ENCODE measurements at regions not wholly inside any gene's neighbourhood (a gene's known extent, or its start where the extent isn't known, plus 50 kb on each side); places are given as distances from the start of the nearest gene placed in this dataset.

DNA sequence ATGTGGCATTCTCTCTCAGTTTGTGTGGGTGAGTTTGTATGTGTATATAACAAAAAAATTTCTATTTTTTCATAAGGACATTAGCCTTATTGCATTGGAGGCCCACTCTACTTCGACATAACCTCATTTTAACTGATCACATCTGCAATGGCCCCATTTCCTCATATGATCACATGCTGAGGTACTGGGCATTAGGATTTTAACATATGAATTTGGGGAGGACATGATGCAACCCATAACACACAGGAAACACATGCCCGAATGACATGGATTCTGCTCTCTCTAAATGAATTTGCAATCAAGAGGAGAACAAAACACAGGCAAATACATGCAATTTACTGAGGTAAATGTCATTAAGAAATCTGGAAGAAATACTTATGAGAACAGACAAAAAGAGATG is 92.1 kb upstream of the COX7C start:
- H2BK12ac ChIP-seq (ENCODE audit: low read depth, low read length) = no peak overlapping the region
- H3K23ac ChIP-seq (ENCODE audit: insufficient read length) = no peak overlapping the region
- no peaks in the 10 kb centered on the region for H3K79me1 ChIP-seq (ENCODE audit: low read depth, low read length)
- H2BK20ac ChIP-seq (ENCODE audit: low read length) = no peak overlapping the region
- WGBS, 2 experiments (ENCODE audit: extremely low coverage in 1 of 2, insufficient coverage in 1 of 2, insufficient read length in 1 of 2, insufficient replicate concordance in 2 of 2, low coverage in 1 of 2, low lambda C conversion rate in 2 of 2, missing lambda C conversion rate in 1 of 2) = 82% methylated on average over 2 of the region's 2 CpGs; no CpG with 5 or more reads in 1 of the 2 experiments
- H3K4me1 ChIP-seq (replicated peaks in 1 of 4; ENCODE audit: control insufficient read depth in 3 of 4, insufficient read depth in 4 of 4, low read length in 3 of 4) = peaks cover 0 to 4% (median 0%) of the 10 kb centered on the region in 4 experiments; a peak in 1 of 7 replicates
- H3K4me2 ChIP-seq (ENCODE audit: insufficient read depth in 1 of 2, low read depth in 2 of 2, low read length in 2 of 2) = no peak overlapping the region
- H3K23me2 ChIP-seq (ENCODE audit: low read depth, low read length) = no peaks in the 10 kb centered on the region
- ChIA-PET CTCF (ENCODE audit: partially characterized antibody) (no interaction called here), POLR2A (ENCODE audit: partially characterized antibody) (no interaction called here)
- H4K91ac ChIP-seq (replicated peaks; ENCODE audit: insufficient read length, low read length) = no peak overlapping the region
- no peak overlapping the region for H2BK5ac ChIP-seq (ENCODE audit: low read depth, low read length)
- no peaks in the 10 kb centered on the region for H3K79me2 ChIP-seq (ENCODE audit: control insufficient read depth in 1 of 2, insufficient read depth in 2 of 2, low read length in 2 of 2)
- no peak overlapping the region; the same call in 1 of the 2 replicates for H3K18ac ChIP-seq (ENCODE audit: extremely low read depth, low read length)
- H3K56ac ChIP-seq (replicated peaks; ENCODE audit: insufficient read length, low read depth, low read length) = no peak overlapping the region
- H3K27me3 ChIP-seq (replicated peaks in 1 of 4; ENCODE audit: control insufficient read depth in 3 of 4, extremely low read depth in 1 of 4, insufficient read depth in 3 of 4, low read length in 3 of 4) = no peaks in the 10 kb centered on the region
- no peaks in the 10 kb centered on the region for H4K20me1 ChIP-seq (replicated peaks in 1 of 2; ENCODE audit: control insufficient read depth in 1 of 2, insufficient read depth in 2 of 2, low read length in 2 of 2)
- H3K4me3 ChIP-seq (ENCODE audit: extremely low read depth in 1 of 4, insufficient read depth in 2 of 4, low read depth in 3 of 4, low read length in 4 of 4) = no peak overlapping the region
- H3K14ac ChIP-seq (ENCODE audit: insufficient read length) = no peak overlapping the region
- H2BK15ac ChIP-seq (ENCODE audit: low read length) = no peak overlapping the region
- no peaks in the 10 kb centered on the region for H3K9me3 ChIP-seq (ENCODE audit: insufficient read depth in 2 of 2, low read depth in 1 of 2, low read length in 1 of 2)
- H2AFZ ChIP-seq (ENCODE audit: low read length) = peak overlapping the region; percentile 3; the same call in 1 of the 2 replicates
- H4K8ac ChIP-seq (ENCODE audit: extremely low read depth, insufficient read depth, low read length) = no peak overlapping the region
- no peak overlapping the region for H3K4ac ChIP-seq (replicated peaks; ENCODE audit: insufficient read length, low read depth, low read length)
- no peak overlapping the region for H4K5ac ChIP-seq (ENCODE audit: insufficient read length, low read depth, low read length)
- no peak for DNase-seq (ENCODE audit: low read depth in 1 of 2, low spot score in 2 of 2)
- no peak overlapping the region for H2BK120ac ChIP-seq (replicated peaks; ENCODE audit: low read depth, low read length)
- H3K36me3 ChIP-seq (ENCODE audit: control insufficient read depth in 2 of 4, insufficient read depth in 4 of 4, low read length in 3 of 4) = no peaks in the 10 kb centered on the region
- H2AK5ac ChIP-seq (ENCODE audit: low read depth, low read length) = no peak overlapping the region
- no peak for FAIRE-seq
- H3K27ac ChIP-seq (ENCODE audit: low read depth, low read length) = no peak overlapping the region
- no peak overlapping the region for H3K9ac ChIP-seq (replicated peaks in 1 of 4; ENCODE audit: extremely low read depth in 1 of 4, low read depth in 3 of 4, low read length in 3 of 4)
- TF ChIP-seq CEBPB (IDR thresholded peaks at IDR 0.05; ENCODE audit: low read depth, low read length) (0 out of 2 replicates have a peak, but pooled peaks have one; percentile 10), BACH1 (IDR thresholded peaks at IDR 0.05; ENCODE audit: low read length) (no peak)

All from H1 (cell line).